ENCODE measurements at regions not wholly inside any gene's neighbourhood (a gene's known extent, or its start where the extent isn't known, plus 50 kb on each side); places are given as distances from the start of the nearest gene placed in this dataset.

DNA sequence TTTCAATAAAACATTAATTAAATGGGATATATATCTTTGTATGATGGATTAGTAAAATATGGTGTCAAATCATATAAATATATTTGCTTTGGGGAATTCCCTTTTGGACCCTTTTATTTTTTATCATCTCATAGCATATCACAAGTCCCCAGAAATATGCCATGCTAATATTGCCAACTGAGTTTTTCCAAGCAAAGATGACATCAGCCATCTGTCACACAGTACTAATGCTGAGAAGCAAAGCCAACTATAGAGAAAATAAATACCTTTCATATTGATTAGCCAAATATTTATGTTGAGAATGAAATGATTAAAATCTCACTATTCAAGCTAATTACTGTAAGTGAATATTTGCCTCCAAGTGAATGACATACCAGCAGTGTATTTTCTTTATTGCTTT lies 575.3 kb downstream of the ETV1 start:
- intact Hi-C loops (cut with DNase I) = no loop called here
- DNase-seq = no peak
- Histone ChIP-seq H3K4me1 (peaks cover 0 to 10% (median 0%) of the 10 kb centered on the region in 4 donors), H3K27me3 (no peaks in the 10 kb centered on the region), H3K27ac (no peak overlapping the region), H3K36me3 (no peaks in the 10 kb centered on the region), H3K4me3 (no peak overlapping the region), H3K9me3 (peaks cover 0 to 4% (median 0%) of the 10 kb centered on the region in 4 donors)
- TF ChIP-seq, protein P1, sequence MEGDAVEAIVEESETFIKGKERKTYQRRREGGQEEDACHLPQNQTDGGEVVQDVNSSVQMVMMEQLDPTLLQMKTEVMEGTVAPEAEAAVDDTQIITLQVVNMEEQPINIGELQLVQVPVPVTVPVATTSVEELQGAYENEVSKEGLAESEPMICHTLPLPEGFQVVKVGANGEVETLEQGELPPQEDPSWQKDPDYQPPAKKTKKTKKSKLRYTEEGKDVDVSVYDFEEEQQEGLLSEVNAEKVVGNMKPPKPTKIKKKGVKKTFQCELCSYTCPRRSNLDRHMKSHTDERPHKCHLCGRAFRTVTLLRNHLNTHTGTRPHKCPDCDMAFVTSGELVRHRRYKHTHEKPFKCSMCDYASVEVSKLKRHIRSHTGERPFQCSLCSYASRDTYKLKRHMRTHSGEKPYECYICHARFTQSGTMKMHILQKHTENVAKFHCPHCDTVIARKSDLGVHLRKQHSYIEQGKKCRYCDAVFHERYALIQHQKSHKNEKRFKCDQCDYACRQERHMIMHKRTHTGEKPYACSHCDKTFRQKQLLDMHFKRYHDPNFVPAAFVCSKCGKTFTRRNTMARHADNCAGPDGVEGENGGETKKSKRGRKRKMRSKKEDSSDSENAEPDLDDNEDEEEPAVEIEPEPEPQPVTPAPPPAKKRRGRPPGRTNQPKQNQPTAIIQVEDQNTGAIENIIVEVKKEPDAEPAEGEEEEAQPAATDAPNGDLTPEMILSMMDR (IDR thresholded peaks at IDR 0.05) = no peak
- TF ChIP-seq POLR2AphosphoS5 (IDR thresholded peaks at IDR 0.05) (no peak), EP300 (IDR thresholded peaks at IDR 0.05) (no peak), POLR2A (IDR thresholded peaks at IDR 0.05) (no peak)

DNA sequence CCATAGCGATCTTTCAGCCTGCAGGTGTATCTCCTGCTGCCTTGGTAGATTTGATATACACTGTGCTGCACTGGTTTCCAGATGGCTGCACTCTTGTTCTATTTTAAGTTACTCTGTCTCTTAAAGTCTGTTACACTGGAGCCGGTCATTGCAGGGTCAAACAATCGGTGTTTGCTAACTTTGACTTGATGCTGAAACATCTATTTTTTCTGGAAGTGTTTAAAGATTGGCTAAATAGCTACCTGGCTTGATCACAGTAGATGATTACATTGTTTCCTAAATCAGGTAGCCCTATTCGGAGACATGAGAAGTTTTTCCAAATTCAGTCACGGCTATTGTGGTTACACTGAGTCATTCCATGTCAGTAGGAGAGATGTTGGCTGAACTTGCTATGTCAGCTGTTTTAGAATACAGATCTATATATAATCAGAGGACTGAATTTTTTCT lies 574.8 kb downstream of the ETV1 start:
- H3K27ac ChIP-seq = no peak overlapping the region
- peaks cover 0 to 10% (median 0%) of the 10 kb centered on the region in 4 donors for H3K4me1 ChIP-seq
- H3K27me3 ChIP-seq = no peaks in the 10 kb centered on the region
- H3K36me3 ChIP-seq = no peaks in the 10 kb centered on the region
- intact Hi-C loops (cut with DNase I) = no loop called here
- DNase-seq = no peak
- H3K4me3 ChIP-seq = no peak overlapping the region
- 40 to 65% methylated on average over 5 of the region's 5 CpGs for WGBS, 2 donors
- TF ChIP-seq EP300 (IDR thresholded peaks at IDR 0.05) = no peak
- TF ChIP-seq POLR2AphosphoS5 (IDR thresholded peaks at IDR 0.05) = no peak
- TF ChIP-seq, protein P1 (IDR thresholded peaks at IDR 0.05) = no peak
- TF ChIP-seq POLR2A (IDR thresholded peaks at IDR 0.05) = no peak
- peaks cover 0 to 4% (median 0%) of the 10 kb centered on the region in 4 donors for H3K9me3 ChIP-seq

DNA sequence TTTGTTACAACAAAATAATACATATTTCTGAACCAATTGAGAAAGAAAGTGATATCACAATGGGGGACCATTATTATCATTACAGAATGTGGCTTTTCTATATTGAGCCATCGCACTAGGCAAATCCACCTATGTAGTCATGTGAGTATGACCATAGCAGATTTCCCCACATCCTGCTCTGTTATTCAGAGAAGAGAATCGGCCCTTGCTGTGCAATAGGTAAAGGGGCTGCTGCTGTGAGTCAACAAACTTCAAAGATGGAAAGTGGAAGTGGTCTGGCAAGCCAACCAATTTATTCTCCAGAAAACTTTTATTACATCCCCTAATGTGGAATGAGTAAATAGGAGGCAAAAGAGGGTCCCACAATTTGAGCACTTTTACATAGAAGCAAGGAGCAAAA lies 573.4 kb downstream of the ETV1 start:
- H3K27ac ChIP-seq = no peak overlapping the region
- peaks cover 0 to 10% (median 0%) of the 10 kb centered on the region in 4 donors for H3K4me1 ChIP-seq
- whole genome bisulfite sequencing, 2 donors = 61 to 67% methylated on average over 2 of the region's 2 CpGs
- intact Hi-C loops (cut with DNase I) = no loop called here
- DNase-seq = no peak
- TF ChIP-seq EP300 (IDR thresholded peaks at IDR 0.05) (no peak), POLR2A (IDR thresholded peaks at IDR 0.05) (no peak), POLR2AphosphoS5 (IDR thresholded peaks at IDR 0.05) (no peak)
- TF ChIP-seq, protein P1 (IDR thresholded peaks at IDR 0.05) = no peak
- H3K27me3 ChIP-seq = no peaks in the 10 kb centered on the region
- peaks cover 0 to 4% (median 0%) of the 10 kb centered on the region in 4 donors for H3K9me3 ChIP-seq
- no peaks in the 10 kb centered on the region for H3K36me3 ChIP-seq
- no peak overlapping the region for H3K4me3 ChIP-seq

DNA sequence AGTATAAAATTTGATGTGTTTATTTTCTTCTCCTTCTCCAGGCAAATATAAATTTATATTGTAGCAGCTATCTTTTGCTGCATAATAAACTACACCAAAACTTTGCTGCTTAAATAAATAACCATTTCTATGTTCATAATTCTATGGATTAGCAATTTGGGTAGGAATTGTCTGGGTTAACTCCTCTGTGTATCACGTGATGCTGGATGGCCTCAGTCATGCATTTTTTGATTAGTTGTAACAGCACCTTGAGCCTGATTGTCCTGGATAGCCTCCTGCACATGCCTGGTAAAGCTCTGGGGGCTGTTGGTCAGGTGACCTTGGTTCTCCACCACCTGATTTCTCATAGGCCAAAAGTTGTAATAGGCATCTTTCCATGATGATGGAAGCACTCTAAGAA lies 572.9 kb downstream of the ETV1 start:
- TF ChIP-seq POLR2A (IDR thresholded peaks at IDR 0.05) (no peak), EP300 (IDR thresholded peaks at IDR 0.05) (no peak), POLR2AphosphoS5 (IDR thresholded peaks at IDR 0.05) (no peak)
- TF ChIP-seq, protein P1 (IDR thresholded peaks at IDR 0.05) = no peak
- Histone ChIP-seq H3K36me3 (no peaks in the 10 kb centered on the region), H3K4me3 (no peak overlapping the region), H3K9me3 (peaks cover 0 to 4% (median 0%) of the 10 kb centered on the region in 4 donors), H3K4me1 (peaks cover 0 to 10% (median 0%) of the 10 kb centered on the region in 4 donors), H3K27ac (no peak overlapping the region), H3K27me3 (no peaks in the 10 kb centered on the region)
- WGBS, 2 donors = 68 to 82% methylated on average over 1 of the region's 1 CpG
- DNase-seq = no peak
- intact Hi-C loops (cut with DNase I) = no loop called here

DNA sequence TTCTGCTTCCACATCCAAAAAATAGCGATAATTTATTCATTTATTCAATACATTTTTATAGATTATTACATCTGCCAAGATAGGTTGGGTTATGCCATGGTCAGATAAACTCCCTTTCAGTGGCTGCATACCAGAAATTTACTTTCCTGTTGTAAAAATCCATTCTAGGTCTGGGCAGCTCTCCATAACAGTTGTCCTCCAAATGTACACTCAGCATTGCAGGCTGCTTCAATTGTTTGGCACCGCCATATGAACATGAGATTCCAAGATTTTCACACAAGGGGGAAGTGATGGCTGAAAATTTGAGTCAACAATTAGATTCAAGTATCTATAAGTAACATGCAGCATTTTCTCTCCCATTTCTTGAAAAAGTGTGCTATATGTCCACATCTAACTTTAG lies 568.7 kb downstream of the ETV1 start:
- TF ChIP-seq EP300 (IDR thresholded peaks at IDR 0.05) (no peak), POLR2A (IDR thresholded peaks at IDR 0.05) (no peak), POLR2AphosphoS5 (IDR thresholded peaks at IDR 0.05) (no peak)
- TF ChIP-seq, protein P1 (IDR thresholded peaks at IDR 0.05) = no peak
- DNase-seq = no peak
- Histone ChIP-seq H3K4me3 (no peak overlapping the region), H3K27ac (no peak overlapping the region), H3K4me1 (no peaks in the 10 kb centered on the region), H3K9me3 (peaks cover 0 to 6% (median 2%) of the 10 kb centered on the region in 4 donors), H3K27me3 (no peaks in the 10 kb centered on the region), H3K36me3 (no peaks in the 10 kb centered on the region)
- 91 to 92% methylated on average over 2 of the region's 2 CpGs for WGBS, 2 donors
- intact Hi-C loops (cut with DNase I) = no loop called here

Measured in sigmoid colon (tissue), 6 donors.